GM13977 (cell line): ENCODE measurements at regions not wholly inside any gene's neighbourhood (a gene's known extent, or its start where the extent isn't known, plus 50 kb on each side); places are given as distances from the start of the nearest gene placed in this dataset.

Experiments used
- DNase-seq: peaks from one replicate; pipeline ENCODE4 v3.0.0; 2012; ENCODE audit warnings: low spot score
- in situ Hi-C: fragments of 300-500 bp; cut with MboI; formaldehyde crosslinking; loops from one replicate; pipeline ENCODE4 v1.12.0; 2022; ENCODE audit warnings: low sequenced_read_pairs, low pct_unique_long_range_greater_than_20kb, mixed read lengths, inconsistent platforms; ENCODE audit not compliant: unreplicated experiment
- TF ChIP-seq, protein P1 (sequence below): IDR thresholded peaks from 2 replicates; pipeline ENCODE4 v1.5.1; 2012; ENCODE audit warnings: mild to moderate bottlenecking, control low read depth; ENCODE audit not compliant: insufficient read depth; ENCODE audit errors: extremely low read depth, missing control alignments

DNA sequence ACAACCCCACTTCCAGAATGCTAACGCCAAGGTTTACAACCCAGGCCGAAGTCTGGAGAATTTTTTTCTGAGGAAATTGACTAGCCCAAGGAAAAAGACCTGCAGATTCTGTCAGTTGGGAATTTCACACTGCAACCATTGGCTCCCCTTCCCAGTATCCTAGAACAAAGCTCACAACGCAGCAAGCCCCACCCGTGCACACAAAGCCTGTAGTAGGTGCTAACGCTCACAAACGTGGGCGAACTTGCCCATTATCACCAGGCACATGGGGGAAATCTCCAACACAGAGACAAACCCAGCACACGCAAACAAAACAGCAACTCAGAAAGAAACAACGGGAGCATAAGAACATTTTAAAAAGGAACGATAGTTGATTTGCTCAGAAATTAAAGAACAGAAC is 265.1 kb downstream of the EIPR1 start:
- DNase-seq, result no peak
- in situ Hi-C loops, result no loop called here
- TF ChIP-seq, protein P1, sequence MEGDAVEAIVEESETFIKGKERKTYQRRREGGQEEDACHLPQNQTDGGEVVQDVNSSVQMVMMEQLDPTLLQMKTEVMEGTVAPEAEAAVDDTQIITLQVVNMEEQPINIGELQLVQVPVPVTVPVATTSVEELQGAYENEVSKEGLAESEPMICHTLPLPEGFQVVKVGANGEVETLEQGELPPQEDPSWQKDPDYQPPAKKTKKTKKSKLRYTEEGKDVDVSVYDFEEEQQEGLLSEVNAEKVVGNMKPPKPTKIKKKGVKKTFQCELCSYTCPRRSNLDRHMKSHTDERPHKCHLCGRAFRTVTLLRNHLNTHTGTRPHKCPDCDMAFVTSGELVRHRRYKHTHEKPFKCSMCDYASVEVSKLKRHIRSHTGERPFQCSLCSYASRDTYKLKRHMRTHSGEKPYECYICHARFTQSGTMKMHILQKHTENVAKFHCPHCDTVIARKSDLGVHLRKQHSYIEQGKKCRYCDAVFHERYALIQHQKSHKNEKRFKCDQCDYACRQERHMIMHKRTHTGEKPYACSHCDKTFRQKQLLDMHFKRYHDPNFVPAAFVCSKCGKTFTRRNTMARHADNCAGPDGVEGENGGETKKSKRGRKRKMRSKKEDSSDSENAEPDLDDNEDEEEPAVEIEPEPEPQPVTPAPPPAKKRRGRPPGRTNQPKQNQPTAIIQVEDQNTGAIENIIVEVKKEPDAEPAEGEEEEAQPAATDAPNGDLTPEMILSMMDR, result no peak

DNA sequence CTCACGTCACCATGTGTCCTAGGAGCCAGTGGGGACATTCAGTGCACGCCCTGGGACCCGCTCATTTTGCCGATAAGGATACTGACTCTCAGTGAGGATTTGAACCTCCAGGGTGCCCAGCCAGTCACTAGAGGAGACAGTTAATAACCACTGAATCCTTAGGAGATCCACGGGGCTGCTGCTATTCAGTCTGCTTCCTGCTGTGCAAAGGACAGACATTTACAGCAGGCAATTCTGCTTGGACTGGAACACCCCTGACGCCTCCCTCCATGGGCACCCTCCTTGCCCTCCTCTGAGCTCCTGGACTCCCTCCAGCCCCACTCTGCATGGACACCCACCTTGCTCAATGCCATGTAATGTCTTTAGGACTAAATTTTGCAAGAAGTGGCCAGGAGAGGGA is 265.5 kb downstream of the EIPR1 start:
- DNase-seq, result no peak
- TF ChIP-seq, protein P1, result no peak
- in situ Hi-C loops, result no loop called here

DNA sequence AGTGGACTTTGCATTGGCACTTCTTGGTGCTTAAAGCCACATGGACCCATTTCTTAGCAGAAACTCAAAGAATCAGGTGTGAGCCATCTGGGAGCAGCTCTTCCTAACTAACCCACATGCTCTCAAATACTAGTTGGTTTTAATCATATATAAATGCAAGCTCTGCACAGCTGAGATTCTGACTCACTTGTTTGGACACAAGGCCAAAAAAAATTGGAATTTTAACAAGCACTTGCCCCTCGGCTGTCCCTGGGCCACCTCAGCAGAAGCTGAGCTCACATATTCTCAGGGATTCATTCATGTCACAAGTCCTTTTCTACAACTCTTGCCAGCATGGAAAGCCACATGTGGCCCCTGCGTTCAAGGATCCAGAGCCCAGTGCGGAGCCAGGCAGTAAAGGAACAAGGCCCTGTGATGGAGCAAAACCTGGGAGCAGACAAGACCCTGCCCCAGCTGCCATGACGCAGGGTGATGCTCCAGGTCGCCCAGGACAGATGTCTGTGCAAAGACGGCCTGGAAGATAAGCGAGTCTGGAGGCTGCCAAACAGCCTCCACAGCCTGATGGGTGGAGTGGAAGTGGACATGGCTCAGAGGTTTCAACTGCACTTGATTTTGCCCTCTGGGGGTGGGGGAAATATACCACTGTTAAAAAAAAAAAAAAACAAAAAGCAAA is 266.5 kb downstream of the EIPR1 start:
- DNase-seq, result no peak
- in situ Hi-C loops, result no loop called here
- TF ChIP-seq, protein P1, result no peak

DNA sequence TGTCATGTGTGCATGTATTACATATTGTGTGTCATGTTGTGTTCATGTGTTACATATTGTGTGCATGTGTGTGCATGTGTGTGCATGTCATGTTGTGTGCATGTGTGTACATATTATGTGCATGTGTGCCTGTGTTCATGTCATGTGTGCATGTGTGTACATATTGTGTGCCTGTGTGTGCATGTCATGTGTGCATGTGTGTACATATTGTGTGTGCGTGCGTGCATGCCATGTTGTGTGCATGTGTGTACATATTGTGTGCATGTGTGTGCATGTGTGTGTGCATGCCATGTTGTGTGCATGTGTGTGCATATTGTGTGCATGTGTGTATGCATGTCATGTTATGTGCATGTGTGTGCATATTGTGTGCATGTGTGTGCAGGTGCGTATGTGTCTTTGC is 267.1 kb downstream of the EIPR1 start:
- in situ Hi-C loops, result no loop called here
- DNase-seq, result no peak
- TF ChIP-seq, protein P1, result no peak

DNA sequence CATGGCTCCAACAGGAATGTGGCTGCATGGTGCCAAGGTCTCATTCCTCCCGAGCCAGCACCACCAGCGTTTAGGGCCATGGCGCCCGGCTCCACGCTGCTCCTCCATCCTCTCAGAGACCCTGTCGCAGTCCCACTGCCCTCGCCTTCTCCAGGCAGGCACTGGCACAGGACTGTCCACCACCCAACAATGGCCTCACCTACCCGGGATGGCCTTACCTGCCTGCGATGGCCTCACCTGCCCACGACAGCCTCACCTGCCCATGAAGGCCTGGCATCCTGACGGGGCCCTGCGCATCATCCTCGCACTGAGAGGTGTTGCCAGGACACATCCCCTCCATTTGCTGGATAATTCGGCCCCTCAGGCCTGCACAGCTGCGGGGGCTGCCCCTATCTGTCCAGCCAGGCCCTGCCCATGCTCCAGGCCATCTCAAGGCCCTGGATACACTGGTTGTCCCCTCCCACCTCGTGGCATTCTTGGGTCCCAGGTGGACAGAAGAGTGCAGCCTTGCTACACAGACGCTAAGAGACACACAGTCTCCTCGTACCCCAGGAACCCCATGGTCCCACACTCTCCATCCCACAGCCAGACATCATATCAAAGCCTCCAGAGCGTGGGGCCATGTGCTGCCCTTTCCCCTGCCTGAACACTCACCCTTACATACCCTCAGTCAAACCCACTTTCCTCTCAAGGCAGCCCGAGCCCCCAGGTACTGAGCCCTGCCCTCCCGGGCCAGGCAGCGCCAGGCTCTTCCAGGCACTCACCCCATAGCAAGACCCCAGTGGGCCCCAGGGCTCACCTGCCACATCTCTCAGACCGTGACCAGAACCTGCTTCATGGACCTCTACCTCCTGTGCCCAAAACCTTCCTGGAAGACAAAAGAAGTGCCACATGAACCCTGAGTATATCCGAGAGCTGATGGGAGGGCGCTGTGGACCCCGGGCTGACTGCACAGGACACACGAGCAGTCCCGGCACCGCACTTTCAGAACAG is 268.6 kb downstream of the EIPR1 start:
- TF ChIP-seq, protein P1, result no peak
- in situ Hi-C loops, result no loop called here
- peak; percentile 7 for DNase-seq

DNA sequence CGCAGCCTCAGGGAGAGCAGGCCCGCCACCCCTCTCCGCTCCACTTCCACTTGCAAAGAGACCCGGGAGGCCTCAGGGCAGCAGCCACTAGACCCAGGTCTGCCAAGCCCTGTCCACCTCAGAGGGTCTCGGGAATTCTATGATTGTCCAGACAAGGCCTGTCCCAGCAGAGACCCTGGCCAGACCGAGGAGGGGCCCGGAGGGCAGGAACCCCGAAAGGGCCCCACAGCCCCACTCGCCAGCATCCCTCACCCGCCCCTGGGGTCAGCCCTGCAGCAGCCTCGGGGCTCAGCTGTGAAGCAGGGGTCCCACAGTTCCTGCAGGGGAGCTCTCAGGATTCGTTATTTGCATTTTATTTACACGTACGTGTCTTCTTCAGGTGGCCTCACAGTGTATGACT is 269.5 kb downstream of the EIPR1 start:
- DNase-seq, result peak; percentile 12
- TF ChIP-seq, protein P1, result no peak
- in situ Hi-C loops, result no loop called here
